ENCODE measurements at regions not wholly inside any gene's neighbourhood (a gene's known extent, or its start where the extent isn't known, plus 50 kb on each side); places are given as distances from the start of the nearest gene placed in this dataset.

DNA sequence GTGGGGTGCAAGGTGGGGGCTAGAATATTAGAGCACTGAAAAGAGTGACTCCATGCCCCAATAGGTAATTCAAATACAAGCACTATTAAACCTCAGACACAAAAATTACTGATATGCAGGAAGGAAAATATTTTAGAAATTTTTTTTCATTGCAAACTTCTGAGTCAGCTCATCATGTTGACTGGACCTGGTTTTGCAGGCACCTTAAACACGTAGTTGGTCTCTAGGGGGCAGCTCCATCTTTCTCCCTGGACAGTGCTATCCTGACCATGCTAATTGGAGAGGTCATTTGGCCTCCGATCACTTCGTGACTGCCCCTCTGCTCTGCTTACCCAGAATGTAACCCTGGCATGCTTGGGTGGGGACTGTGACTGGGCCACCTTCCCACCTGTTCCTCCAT, 368.4 kb upstream of the MKI67 start:
- no peak for DNase-seq (ENCODE audit: low read depth)
- TF ChIP-seq, protein P1, sequence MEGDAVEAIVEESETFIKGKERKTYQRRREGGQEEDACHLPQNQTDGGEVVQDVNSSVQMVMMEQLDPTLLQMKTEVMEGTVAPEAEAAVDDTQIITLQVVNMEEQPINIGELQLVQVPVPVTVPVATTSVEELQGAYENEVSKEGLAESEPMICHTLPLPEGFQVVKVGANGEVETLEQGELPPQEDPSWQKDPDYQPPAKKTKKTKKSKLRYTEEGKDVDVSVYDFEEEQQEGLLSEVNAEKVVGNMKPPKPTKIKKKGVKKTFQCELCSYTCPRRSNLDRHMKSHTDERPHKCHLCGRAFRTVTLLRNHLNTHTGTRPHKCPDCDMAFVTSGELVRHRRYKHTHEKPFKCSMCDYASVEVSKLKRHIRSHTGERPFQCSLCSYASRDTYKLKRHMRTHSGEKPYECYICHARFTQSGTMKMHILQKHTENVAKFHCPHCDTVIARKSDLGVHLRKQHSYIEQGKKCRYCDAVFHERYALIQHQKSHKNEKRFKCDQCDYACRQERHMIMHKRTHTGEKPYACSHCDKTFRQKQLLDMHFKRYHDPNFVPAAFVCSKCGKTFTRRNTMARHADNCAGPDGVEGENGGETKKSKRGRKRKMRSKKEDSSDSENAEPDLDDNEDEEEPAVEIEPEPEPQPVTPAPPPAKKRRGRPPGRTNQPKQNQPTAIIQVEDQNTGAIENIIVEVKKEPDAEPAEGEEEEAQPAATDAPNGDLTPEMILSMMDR (IDR thresholded peaks at IDR 0.05; ENCODE audit: low read length, missing control alignments): no peak
- no peak overlapping the region for H3K4me3 ChIP-seq (replicated peaks; ENCODE audit: low read depth, low read length)

DNA sequence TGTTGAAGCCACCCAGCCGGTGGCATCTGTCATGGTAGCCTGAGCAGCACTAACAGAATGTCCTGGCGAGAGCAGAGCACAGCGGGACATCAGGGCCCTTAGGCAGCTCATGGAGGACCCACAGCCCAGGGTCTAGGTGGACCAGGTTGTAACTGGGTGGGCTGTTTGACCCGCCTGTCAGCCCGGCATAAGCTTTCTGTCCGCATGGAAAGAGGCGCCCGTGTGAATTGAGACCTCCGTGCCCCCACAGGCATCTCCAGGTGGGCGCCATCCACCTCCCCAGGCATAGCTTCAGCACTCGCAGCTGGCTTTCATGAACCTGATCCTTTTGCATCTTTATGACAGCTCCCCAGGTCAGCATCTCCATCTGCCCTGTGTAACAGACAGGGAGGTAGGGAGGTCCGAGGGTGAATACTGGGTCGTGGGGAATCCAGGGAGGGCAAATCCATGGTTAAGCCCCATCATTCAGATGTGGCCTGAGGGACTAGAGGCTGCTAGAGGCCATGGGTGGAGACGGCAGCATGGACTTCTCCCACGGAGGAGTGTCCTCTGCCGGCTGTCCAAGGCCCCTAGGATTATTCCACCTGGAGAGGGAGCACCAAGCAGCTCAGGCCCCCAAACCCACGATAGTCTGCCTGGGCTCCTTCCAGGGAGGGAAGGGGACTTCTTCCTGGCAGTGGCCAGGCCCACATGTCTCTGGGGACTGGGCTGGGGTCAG, 371.6 kb upstream of the MKI67 start:
- TF ChIP-seq, protein P1 (IDR thresholded peaks at IDR 0.05; ENCODE audit: low read length, missing control alignments): no peak
- no peak for DNase-seq (ENCODE audit: low read depth)
- no peak overlapping the region for H3K4me3 ChIP-seq (replicated peaks; ENCODE audit: low read depth, low read length)

DNA sequence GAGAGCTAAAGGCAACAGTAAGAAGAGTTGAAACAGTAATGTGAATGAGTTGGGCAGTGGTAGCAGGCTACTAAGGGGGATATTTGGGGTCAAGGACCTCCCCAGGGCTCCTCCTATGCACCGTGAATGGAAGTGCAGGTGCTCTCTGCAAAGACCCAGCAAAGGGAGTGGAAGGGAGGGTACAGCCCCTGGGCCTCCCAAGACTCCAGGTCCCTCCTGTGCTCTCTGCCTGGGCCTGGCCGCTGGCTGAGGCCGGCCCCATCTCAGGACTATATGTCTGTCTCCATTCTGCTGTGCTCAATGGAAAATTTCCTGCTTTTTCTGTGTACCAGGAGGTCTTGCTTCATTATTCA, 372.1 kb upstream of the MKI67 start:
- H3K4me3 ChIP-seq (replicated peaks; ENCODE audit: low read depth, low read length): no peak overlapping the region
- TF ChIP-seq, protein P1 (IDR thresholded peaks at IDR 0.05; ENCODE audit: low read length, missing control alignments): no peak
- DNase-seq (ENCODE audit: low read depth): no peak

DNA sequence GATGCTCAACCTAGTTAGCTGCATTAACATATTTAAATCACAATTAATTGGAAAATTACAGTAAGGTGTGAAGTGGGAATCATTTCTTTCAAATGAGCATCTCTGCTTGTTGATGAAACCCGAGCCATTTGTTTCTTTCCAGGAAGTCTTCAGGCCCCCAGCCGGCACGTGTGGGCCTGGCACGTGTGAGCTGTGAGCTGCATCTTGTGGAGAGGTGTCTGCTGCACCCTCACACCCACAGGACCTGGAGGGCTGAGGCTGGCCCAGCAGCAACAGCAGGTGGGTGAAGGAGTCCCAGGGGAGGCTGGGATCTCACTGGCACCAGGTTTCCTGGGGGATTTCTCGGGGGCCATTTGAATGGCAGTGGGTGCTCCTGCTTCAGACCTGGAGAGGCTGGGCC, 372.5 kb upstream of the MKI67 start:
- TF ChIP-seq, protein P1 (IDR thresholded peaks at IDR 0.05; ENCODE audit: low read length, missing control alignments): no peak
- H3K4me3 ChIP-seq (replicated peaks; ENCODE audit: low read depth, low read length): no peak overlapping the region
- no peak for DNase-seq (ENCODE audit: low read depth)

DNA sequence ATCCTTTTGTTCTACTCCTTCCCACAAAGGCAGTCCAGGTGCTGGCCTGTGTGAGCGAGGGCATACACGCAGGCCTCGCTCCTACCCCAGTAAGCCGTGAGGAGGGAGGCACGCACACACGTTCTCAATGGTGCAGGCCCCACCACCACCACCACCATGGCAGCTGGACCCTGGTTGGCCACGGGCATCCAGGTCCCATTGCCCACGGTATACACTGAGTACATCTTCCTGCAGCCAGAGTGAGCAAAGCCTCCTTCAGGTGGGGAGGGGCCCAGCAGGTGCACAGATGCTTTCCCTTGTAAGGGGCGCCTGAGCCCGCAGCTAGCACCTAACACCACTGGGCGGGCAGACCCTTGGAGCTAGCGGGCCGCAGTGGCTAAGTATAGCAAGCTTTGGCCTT, 373.3 kb upstream of the MKI67 start:
- H3K4me3 ChIP-seq (replicated peaks; ENCODE audit: low read depth, low read length): no peak overlapping the region
- DNase-seq (ENCODE audit: low read depth): no peak
- TF ChIP-seq, protein P1 (IDR thresholded peaks at IDR 0.05; ENCODE audit: low read length, missing control alignments): no peak

DNA sequence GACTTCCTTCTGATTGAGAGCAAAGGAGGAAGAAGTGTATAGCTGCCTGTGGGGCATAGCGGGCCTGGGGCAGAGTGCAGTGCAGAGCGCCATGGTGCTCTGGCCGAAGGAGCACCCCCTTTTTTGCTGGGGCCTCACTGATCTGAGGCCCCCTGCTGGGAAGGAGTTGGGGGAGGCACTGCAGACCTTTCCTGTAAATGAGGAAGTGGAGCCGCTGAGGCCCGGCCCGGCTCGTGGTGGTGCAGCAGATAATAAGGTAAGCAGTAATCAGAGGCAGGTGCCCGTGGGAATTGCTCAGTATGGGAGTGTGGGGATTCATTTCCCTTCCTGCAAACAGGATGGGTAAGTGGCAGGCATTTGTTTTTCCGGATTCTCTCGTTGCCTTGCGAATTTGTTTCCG, 373.7 kb upstream of the MKI67 start:
- DNase-seq (ENCODE audit: low read depth): no peak
- TF ChIP-seq, protein P1 (IDR thresholded peaks at IDR 0.05; ENCODE audit: low read length, missing control alignments): no peak
- no peak overlapping the region for H3K4me3 ChIP-seq (replicated peaks; ENCODE audit: low read depth, low read length)

DNA sequence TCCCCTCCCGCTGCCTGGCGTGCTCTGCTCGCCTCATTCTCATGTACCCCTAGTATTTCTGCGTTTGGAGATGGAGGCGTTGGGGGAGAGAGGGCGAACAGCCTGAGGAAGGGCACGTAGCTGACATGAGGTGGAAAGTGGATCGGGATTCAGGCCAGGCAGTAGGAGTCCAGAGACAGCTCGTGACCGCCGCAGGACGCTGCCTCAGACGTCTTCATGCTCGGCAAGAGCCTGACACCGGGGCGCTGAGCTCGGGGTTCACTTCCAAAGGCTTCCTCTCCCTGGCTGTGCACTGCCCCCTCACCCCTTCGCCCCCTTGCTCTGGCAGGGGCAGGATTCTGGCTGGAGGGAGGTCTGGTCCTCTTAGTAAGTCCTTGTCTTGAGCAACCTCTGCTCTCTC, 374.4 kb upstream of the MKI67 start:
- DNase-seq (ENCODE audit: low read depth): no peak
- no peak overlapping the region for H3K4me3 ChIP-seq (replicated peaks; ENCODE audit: low read depth, low read length)
- TF ChIP-seq, protein P1 (IDR thresholded peaks at IDR 0.05; ENCODE audit: low read length, missing control alignments): no peak

Data from fibroblast of pulmonary artery (primary cell).